ENCODE measurements at regions not wholly inside any gene's neighbourhood (a gene's known extent, or its start where the extent isn't known, plus 50 kb on each side); places are given as distances from the start of the nearest gene placed in this dataset.
"Not testable (repeated sequence)": the region's sequence is repeated elsewhere in the genome, so short reads cannot be mapped to it uniquely, and the experiment has no call there.

GRCh38 chr6:15953152-15953880 lies 175.6 kb upstream of the MYLIP start:
- DNase-seq = no peak

- DNase-seq = no peak
These were observed 176.4 kb upstream of the MYLIP start for GRCh38 chr6:15952231-15953151.

- DNase-seq = no peak
These were observed 177.8 kb upstream of the MYLIP start for GRCh38 chr6:15950962-15951569.

- DNase-seq = no peak
These were observed 178.9 kb upstream of the MYLIP start for GRCh38 chr6:15949982-15950381.

GRCh38 chr6:15948930-15949900 lies 179.7 kb upstream of the MYLIP start:
- DNase-seq = no peak

- DNase-seq = no peak
These were observed 181.0 kb upstream of the MYLIP start for GRCh38 chr6:15947923-15948322.

- no peak for DNase-seq
These were observed 181.4 kb upstream of the MYLIP start for GRCh38 chr6:15947436-15947835.

GRCh38 chr6:15946701-15947385 lies 182.0 kb upstream of the MYLIP start:
- DNase-seq = no peak

GRCh38 chr6:15945593-15946159 lies 183.2 kb upstream of the MYLIP start:
- DNase-seq = no peak

GRCh38 chr6:15943423-15943822 lies 185.5 kb upstream of the MYLIP start:
- DNase-seq = no peak

- DNase-seq = no peak
These were observed 187.7 kb upstream of the MYLIP start for GRCh38 chr6:15941168-15941567.

GRCh38 chr6:15938107-15938506 lies 190.8 kb upstream of the MYLIP start:
- no peak for DNase-seq

- no peak for DNase-seq
These were observed 191.3 kb upstream of the MYLIP start for GRCh38 chr6:15937602-15938001.

GRCh38 chr6:15936503-15936902 lies 192.4 kb upstream of the MYLIP start:
- peak in 1 of 2 donors; percentile 58 for DNase-seq

- DNase-seq = no peak
These were observed 193.2 kb upstream of the MYLIP start for GRCh38 chr6:15935661-15936060.

- DNase-seq = not testable (repeated sequence)
These were observed 197.2 kb upstream of the MYLIP start for GRCh38 chr6:15931697-15932096.

- DNase-seq = no peak
These were observed 198.7 kb upstream of the MYLIP start for GRCh38 chr6:15930207-15930606.

- DNase-seq = no peak
These were observed 199.2 kb upstream of the MYLIP start for GRCh38 chr6:15929685-15930084.

GRCh38 chr6:15927531-15928225 lies 201.2 kb upstream of the MYLIP start:
- no peak for DNase-seq

- DNase-seq = no peak
These were observed 202.6 kb upstream of the MYLIP start for GRCh38 chr6:15926256-15926655.

GRCh38 chr6:15924893-15925292 lies 204.0 kb upstream of the MYLIP start:
- DNase-seq = no peak
